HT1080 (cell line): ENCODE measurements at regions not wholly inside any gene's neighbourhood (a gene's known extent, or its start where the extent isn't known, plus 50 kb on each side); places are given as distances from the start of the nearest gene placed in this dataset.
A peak's percentile ranks its signal among the peaks of the same experiment; 100 is the strongest.
"Not testable (repeated sequence)": the region's sequence is repeated elsewhere in the genome, so short reads cannot be mapped to it uniquely, and the experiment has no call there.

Source experiments
- DNase-seq: peaks from one replicate; pipeline ENCODE4 v3.0.0-alpha.2; 2015; ENCODE audit warnings: low read depth

GRCh38 chr2:238520359-238520886 lies 93.7 kb downstream of the ASB1 start:
- DNase-seq, result no peak

DNA sequence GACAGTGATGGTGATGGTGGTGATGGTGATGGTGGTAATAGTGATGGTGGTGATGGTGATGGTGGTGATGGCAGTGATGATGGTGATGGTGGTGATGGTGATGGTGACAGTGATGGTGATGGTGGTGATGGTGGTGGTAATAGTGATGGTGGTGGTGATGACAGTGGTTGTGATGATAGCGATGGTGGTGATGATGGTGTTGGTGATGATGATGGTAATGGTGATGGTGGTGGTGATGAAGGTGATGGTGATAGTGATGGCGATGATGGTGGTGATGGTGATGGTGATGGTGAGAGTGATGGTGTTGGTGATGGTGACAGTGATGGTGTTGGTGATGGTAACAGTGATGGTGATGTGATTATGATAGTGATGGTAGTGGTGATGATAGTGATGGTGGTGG lies 94.3 kb downstream of the ASB1 start:
- DNase-seq, result no peak

- DNase-seq, result no peak
Measured at GRCh38 chr2:238521870-238522269, 95.1 kb downstream of the ASB1 start.

DNA sequence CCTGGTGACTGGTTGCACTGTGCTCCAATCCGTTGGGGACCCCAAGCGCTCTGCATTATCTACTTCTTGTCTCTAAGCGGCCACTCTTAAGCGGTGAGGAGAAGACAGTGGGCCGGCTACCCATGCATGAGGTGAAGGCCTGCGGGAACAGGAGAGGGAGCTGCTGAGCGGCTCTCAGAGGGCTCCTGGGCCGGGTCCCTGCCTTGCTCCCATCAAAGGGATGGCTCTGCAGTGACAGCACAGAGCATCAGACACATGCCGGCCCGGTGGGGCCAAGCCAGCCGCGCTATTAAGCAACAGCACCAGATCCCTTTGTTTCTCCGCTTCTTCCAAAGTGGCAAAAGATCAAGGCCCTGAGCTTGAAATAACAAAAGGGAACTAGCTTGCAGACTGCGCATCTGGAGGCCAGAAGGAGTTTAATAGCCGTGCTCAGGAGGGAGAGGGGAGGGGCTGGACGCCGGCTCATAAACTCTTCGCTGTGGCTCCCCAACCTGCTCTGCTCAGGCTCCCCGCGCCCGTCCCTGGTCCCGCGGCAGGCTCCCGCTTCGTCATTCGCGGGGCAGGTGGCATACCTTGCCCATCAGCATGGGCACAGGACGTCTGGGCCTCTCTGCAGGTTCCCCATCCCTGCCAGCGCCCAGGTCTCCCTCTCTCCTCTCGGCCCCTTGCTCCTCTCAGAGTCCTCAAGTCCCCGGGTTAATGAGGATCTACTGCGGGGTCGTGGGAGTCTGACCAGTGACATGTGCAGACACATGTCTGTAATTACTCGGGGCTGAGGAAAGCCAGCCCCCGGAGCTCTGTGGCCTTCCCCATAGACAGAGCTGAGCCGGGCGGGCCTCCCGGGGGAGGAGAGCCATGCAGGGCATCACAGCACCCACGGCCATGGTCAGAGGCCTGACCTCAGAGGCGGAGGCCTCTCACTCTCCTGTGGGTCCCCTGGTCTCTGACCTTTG lies 96.7 kb downstream of the ASB1 start:
- DNase-seq, result no peak

GRCh38 chr2:238524426-238524983 lies 97.8 kb downstream of the ASB1 start:
- DNase-seq, result no peak

GRCh38 chr2:238525990-238526389 lies 99.3 kb downstream of the ASB1 start:
- DNase-seq, result no peak

DNA sequence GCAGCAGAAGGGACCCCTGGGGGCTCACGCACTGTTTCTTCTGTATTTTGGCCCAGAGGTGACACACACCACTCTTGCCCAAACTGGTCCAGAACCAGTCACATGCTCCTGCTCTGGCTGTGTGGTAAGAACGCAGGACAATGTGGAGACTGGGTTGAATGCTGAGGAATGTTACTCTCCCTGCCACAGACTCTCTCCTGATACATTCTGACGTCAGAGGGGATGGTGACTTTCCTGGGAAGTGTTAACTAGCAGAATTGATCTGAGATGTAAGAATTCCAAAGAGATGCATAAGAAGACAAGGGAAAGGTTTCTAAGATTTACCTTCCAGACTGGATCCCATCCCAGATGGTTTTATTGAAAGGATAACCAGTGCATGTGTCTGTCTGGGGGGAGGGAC lies 100.8 kb downstream of the ASB1 start:
- peak; percentile 17 for DNase-seq

GRCh38 chr2:238528953-238529781 lies 102.4 kb downstream of the ASB1 start:
- no peak for DNase-seq

- DNase-seq, result not testable (repeated sequence)
Measured at GRCh38 chr2:238531017-238531645, 104.4 kb downstream of the ASB1 start.

GRCh38 chr2:238543732-238544131 lies 117.0 kb downstream of the ASB1 start:
- not testable (repeated sequence) for DNase-seq

GRCh38 chr2:238548902-238549462 lies 122.3 kb downstream of the ASB1 start:
- no peak for DNase-seq

- no peak for DNase-seq
Measured at GRCh38 chr2:238549866-238550265, 123.1 kb downstream of the ASB1 start.

- DNase-seq, result no peak
Measured at GRCh38 chr2:238551091-238551490, 124.4 kb downstream of the ASB1 start.

GRCh38 chr2:238552226-238552625 lies 125.5 kb downstream of the ASB1 start:
- no peak for DNase-seq

GRCh38 chr2:238553159-238553558 lies 126.4 kb downstream of the ASB1 start:
- DNase-seq, result no peak

DNA sequence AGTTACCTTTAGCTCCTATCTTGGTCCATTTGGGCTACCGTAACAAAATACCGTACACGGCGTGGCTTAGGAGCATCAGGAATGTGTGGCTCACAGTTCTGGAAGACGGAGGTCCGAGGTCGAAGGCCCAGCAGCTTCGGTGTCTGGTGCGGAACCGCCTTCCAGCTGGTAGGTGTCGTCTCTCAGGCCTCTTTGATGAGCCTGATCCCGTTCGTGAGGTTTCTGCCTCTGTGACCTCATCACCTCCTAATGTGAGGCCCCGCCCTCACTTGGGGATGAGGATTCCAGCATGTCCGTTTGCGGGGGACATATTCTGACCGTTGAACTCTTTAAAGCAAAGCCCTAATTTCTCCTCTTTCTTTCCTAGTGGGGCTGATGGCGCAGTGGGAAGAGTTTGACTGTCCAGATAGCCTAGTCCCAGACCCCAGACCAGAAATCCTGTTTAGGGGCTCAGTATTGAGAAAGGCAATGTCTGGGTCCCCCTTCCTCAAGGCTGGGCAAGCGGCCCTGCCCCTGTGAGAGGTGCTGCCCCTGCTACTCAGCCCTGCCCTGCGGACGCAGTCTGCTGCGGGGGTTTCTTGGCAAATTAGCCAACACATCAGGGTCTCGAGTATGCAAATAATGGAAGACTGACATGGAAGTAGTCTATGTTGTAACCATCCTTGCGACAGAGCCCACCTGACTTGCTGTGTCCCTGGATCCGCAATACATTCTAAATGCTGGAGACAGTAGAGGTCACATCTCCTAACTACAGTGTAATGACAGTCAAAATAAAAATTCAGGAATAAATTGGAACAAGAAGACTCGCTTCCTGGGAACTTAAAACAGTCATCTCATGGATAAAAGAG lies 128.0 kb downstream of the ASB1 start:
- DNase-seq, result no peak

- DNase-seq, result no peak
Measured at GRCh38 chr2:238555786-238556542, 129.2 kb downstream of the ASB1 start.

GRCh38 chr2:238557431-238557830 lies 130.7 kb downstream of the ASB1 start:
- no peak for DNase-seq

GRCh38 chr2:238557936-238558335 lies 131.2 kb downstream of the ASB1 start:
- DNase-seq, result no peak
